SK-N-SH treated with all-trans-retinoic acid at 6 μM for 48 hours (cell line): ENCODE measurements at regions not wholly inside any gene's neighbourhood (a gene's known extent, or its start where the extent isn't known, plus 50 kb on each side); places are given as distances from the start of the nearest gene placed in this dataset.

Source experiments
- ARNTL ChIP-seq: fragments of 450-650 bp; formaldehyde crosslinking; IDR thresholded peaks from 2 replicates; pipeline ENCODE4 v1.5.0; 2020; ENCODE audit warnings: low read depth, mild to moderate bottlenecking, moderate library complexity, borderline replicate concordance
- BACH2 ChIP-seq: fragments of 250-450 bp; sonication (Bioruptor Pico); IDR thresholded peaks from 2 replicates; pipeline ENCODE4 v1.9.0; 2021; ENCODE audit warnings: mild to moderate bottlenecking, borderline replicate concordance
- CSRNP3 ChIP-seq: fragments of 250-450 bp; sonication (Bioruptor Pico); IDR thresholded peaks from 2 replicates; pipeline ENCODE4 v1.5.1; 2021; ENCODE audit warnings: mild to moderate bottlenecking, moderate library complexity
- GLIS3 ChIP-seq: fragments of 250-450 bp; sonication (Bioruptor Pico); IDR thresholded peaks from 2 replicates; pipeline ENCODE4 v1.5.0; 2020; ENCODE audit warnings: mild to moderate bottlenecking, moderate library complexity
- PATZ1 ChIP-seq: fragments of 250-450 bp; sonication (Bioruptor Pico); IDR thresholded peaks from 2 replicates; pipeline ENCODE4 v1.8.0; 2020; ENCODE audit warnings: mild to moderate bottlenecking, moderate library complexity, borderline replicate concordance
- SNAI2 ChIP-seq: fragments of 250-450 bp; sonication (Bioruptor Pico); IDR thresholded peaks from 2 replicates; pipeline ENCODE4 v1.5.0; 2020; ENCODE audit warnings: mild to moderate bottlenecking, moderate library complexity
- TCF4 ChIP-seq: fragments of 250-450 bp; sonication (Bioruptor Pico); IDR thresholded peaks from 2 replicates; pipeline ENCODE4 v1.8.0; 2021; ENCODE audit warnings: mild to moderate bottlenecking, moderate library complexity, borderline replicate concordance
- ZC3H10 ChIP-seq: fragments of 250-450 bp; sonication (Bioruptor Pico); IDR thresholded peaks from 2 replicates; pipeline ENCODE4 v1.5.1; 2021; ENCODE audit warnings: mild to moderate bottlenecking, moderate library complexity
- ZFP3 ChIP-seq: fragments of 250-450 bp; sonication (Bioruptor Pico); IDR thresholded peaks from 2 replicates; pipeline ENCODE4 v1.5.0; 2020; ENCODE audit warnings: mild to moderate bottlenecking, moderate library complexity
- ZFP30 ChIP-seq: fragments of 450-650 bp; formaldehyde crosslinking; IDR thresholded peaks from 2 replicates; pipeline ENCODE4 v1.5.0; 2022; ENCODE audit warnings: mild to moderate bottlenecking, moderate library complexity
- ZNF565 ChIP-seq: fragments of 450-650 bp; formaldehyde crosslinking; conservative IDR thresholded peaks from 2 replicates; pipeline ENCODE4 v1.5.0; 2020; ENCODE audit warnings: low read depth, mild to moderate bottlenecking, moderate library complexity
- ZNF8 ChIP-seq: fragments of 450-650 bp; formaldehyde crosslinking; IDR thresholded peaks from 2 replicates; pipeline ENCODE4 v1.5.0; 2020; ENCODE audit warnings: mild to moderate bottlenecking, moderate library complexity
- TF ChIP-seq, protein P1 (sequence below): fragments of 250-450 bp; sonication (Bioruptor Pico); IDR thresholded peaks from 2 replicates; pipeline ENCODE4 v1.8.0; 2021; ENCODE audit warnings: low read depth, mild to moderate bottlenecking, moderate library complexity, borderline replicate concordance
- TF ChIP-seq, protein P2 (sequence below): fragments of 250-450 bp; sonication (Bioruptor Pico); IDR thresholded peaks from 2 replicates; pipeline ENCODE4 v1.5.1; 2020; ENCODE audit warnings: low read depth, mild to moderate bottlenecking, moderate library complexity

GRCh38 chr6:71130277-71130676 is 158.3 kb upstream of the OGFRL1 start:
- TF ChIP-seq SNAI2 (CRISPR knock-in tag) (no peak), ZFP3 (no peak), ZC3H10 (CRISPR knock-in tag) (no peak), PATZ1 (no peak), TCF4 (CRISPR knock-in tag) (no peak), GLIS3 (CRISPR knock-in tag) (no peak), CSRNP3 (CRISPR knock-in tag) (no peak), ARNTL (no peak), ZFP30 (CRISPR knock-in tag) (no peak), ZNF565 (CRISPR knock-in tag) (no peak), ZNF8 (no peak), BACH2 (CRISPR knock-in tag) (no peak)
- TF ChIP-seq, protein P1, sequence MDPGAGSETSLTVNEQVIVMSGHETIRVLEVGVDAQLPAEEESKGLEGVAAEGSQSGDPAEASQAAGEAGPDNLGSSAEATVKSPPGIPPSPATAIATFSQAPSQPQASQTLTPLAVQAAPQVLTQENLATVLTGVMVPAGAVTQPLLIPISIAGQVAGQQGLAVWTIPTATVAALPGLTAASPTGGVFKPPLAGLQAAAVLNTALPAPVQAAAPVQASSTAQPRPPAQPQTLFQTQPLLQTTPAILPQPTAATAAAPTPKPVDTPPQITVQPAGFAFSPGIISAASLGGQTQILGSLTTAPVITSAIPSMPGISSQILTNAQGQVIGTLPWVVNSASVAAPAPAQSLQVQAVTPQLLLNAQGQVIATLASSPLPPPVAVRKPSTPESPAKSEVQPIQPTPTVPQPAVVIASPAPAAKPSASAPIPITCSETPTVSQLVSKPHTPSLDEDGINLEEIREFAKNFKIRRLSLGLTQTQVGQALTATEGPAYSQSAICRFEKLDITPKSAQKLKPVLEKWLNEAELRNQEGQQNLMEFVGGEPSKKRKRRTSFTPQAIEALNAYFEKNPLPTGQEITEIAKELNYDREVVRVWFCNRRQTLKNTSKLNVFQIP (CRISPR knock-in tag): no peak
- TF ChIP-seq, protein P2, sequence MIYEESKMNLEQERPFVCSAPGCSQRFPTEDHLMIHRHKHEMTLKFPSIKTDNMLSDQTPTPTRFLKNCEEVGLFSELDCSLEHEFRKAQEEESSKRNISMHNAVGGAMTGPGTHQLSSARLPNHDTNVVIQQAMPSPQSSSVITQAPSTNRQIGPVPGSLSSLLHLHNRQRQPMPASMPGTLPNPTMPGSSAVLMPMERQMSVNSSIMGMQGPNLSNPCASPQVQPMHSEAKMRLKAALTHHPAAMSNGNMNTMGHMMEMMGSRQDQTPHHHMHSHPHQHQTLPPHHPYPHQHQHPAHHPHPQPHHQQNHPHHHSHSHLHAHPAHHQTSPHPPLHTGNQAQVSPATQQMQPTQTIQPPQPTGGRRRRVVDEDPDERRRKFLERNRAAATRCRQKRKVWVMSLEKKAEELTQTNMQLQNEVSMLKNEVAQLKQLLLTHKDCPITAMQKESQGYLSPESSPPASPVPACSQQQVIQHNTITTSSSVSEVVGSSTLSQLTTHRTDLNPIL (CRISPR knock-in tag): no peak
